COLO668 (cell line): ENCODE measurements at regions not wholly inside any gene's neighbourhood (a gene's known extent, or its start where the extent isn't known, plus 50 kb on each side); places are given as distances from the start of the nearest gene placed in this dataset.
"Not testable (repeated sequence)": the region's sequence is repeated elsewhere in the genome, so short reads cannot be mapped to it uniquely, and the experiment has no call there.

Experiments used
- DNase-seq: peaks from one replicate; lab custom pipeline; 2025; ENCODE audit not compliant: unreplicated experiment; lab: John Stamatoyannopoulos, UW

GRCh38 chr2:187206471-187206870 lies 241.6 kb downstream of the CALCRL start:
- no peak for DNase-seq

DNA sequence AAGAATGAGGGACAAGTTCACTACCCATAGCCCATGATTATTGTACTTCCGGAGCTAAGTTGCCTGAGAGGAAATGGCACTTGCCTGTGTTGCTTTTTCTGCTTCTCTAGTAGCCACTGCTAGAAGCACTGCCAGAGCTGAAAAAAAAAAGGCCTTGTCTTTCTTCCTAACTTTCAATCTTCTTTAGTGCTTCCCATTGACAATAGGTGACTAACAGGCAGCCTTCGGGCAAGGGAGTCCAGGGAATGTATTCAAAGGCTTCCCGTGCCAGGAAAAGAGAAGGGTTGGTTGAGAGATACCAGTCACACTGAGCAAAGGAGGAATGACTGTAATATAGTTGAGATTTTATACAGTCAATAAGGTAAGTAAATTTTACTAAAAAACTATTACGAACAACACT lies 242.0 kb downstream of the CALCRL start:
- no peak for DNase-seq

- DNase-seq = no peak
Observed at GRCh38 chr2:187198136-187198535, 249.9 kb downstream of the CALCRL start.

- no peak for DNase-seq
Observed at GRCh38 chr2:187194049-187194448, 254.0 kb downstream of the CALCRL start.

DNA sequence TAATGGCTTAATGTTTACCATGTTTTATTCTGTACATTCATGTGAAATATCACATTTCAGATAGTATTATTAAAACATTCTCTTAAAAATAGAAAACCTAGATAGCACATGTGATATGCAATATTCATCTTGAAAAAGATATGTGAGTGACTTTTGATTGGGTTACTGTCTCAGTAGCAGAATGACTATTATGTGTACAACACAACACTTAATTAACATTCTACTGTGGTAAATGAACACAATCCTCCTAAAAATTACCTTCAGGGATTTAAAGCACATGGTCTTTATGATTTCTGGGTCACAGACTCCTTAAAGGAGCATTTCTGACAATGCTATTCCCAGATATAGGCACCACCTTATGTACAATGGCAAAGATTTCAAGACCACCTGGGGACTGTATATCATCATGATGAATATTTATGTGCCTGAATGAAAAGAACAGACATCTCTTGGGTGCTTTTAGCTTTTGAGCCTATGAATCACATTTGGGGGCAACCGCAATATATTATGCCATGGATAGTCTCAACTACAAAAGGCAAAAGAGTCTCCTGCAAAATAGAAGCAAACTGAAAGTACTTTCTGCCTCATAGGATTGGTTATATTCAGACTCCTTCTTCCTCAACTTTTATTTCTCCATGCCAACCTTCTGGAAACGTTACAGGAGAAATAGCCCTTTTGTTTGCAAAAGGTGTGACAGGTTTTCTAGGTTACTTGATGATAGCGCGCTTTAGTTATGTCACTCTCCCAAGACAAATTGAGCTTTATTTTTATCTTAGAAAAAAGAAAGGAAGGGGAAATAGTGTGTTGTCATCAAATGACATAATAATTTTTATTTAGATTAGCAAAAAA lies 259.0 kb downstream of the CALCRL start:
- no peak for DNase-seq

DNA sequence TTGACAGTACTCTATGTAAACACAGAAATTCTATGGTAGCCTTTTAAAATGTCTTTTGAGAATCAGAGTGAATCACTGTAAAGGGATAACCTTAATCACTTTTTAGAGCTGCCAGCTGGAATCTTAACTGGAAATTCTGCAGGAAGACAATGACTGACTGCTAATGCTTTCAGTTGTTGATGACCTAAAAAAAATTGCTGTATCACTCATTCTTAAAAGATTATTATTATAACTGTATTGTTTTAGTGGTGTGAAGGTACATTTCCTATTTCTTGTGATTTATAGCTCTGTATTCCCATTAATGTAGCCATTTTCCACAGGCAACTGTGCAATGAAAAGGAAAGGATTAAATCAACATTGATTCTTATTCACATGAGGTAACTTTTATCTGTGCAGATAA lies 260.5 kb downstream of the CALCRL start:
- no peak for DNase-seq

DNA sequence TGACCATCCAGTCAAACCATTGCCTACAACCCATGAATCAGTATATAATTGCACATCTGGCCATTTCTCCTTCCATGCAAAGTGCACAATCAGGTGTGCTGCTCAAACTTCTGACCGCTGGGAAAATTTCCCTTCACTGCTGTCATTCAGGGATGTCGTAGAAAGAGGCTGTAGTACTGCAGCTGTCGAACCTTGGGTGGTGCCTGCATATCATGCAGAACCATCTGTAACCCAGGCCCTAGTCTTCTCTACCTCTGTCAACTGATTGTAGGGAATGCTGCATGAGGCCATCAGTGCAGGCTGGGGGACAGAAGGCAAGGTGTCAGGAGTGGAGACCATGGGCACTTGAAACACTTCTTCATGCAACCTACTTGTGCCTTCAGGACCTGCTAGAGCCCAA lies 267.5 kb downstream of the CALCRL start:
- no peak for DNase-seq

DNA sequence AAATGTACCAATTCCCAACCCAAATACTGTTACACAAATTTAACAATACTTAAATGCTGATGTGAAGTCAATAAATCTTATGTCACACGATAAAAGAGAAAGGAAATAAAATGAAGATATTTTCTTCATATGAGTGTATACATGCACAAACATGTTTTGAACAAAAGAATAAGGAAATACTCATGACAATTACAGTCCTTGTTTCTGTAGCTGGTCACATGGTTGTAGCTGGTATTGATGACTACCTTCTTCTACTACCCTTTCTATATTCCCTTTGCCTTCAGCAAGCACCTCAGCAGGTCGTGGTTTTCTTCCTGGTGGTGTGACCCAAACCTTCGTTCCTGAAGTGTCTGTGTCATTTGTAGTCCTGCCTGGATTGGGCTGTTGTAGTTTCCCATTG lies 269.2 kb downstream of the CALCRL start:
- DNase-seq = not testable (repeated sequence)

GRCh38 chr2:187177253-187177652 lies 270.8 kb downstream of the CALCRL start:
- no peak for DNase-seq

DNA sequence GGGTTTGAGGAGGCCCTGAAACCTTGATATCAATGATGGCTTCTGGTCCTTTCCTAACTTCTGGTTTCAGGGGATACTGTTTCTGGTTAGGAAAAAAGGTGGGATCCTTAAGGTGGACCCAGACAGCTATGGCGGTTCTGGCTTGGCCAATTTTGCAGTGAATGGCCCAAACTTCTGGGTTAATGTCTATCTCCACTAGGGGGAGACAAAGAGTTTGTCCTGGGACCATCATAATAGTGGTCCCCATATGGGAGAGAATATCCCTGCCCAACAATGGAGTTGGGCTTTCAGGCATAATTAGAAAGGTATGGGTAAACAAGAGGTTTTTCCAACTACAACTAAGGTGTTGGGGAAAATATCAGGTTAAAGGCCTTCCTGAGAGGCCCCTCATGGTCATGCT lies 273.5 kb downstream of the CALCRL start:
- no peak for DNase-seq

DNA sequence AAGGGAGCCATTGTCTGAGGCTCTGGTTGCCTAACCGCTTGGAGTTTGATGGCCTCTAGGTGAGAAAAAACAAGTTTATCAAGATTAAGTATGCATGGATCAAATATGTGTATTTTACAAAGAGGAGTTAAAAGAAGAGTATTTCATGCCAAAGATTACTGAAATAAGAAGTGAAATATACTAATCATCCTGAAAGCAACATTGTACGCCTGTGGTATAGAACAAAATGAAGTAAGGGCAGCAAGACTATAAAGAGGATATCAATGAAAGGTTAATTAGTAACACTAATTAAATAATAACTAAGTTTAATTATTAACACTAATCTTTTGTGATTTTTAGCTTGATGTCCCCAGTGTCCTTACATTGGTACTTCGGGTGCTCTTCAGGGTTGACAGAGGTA lies 276.7 kb downstream of the CALCRL start:
- DNase-seq = no peak

- DNase-seq = no peak
Observed at GRCh38 chr2:187169864-187170263, 278.2 kb downstream of the CALCRL start.

DNA sequence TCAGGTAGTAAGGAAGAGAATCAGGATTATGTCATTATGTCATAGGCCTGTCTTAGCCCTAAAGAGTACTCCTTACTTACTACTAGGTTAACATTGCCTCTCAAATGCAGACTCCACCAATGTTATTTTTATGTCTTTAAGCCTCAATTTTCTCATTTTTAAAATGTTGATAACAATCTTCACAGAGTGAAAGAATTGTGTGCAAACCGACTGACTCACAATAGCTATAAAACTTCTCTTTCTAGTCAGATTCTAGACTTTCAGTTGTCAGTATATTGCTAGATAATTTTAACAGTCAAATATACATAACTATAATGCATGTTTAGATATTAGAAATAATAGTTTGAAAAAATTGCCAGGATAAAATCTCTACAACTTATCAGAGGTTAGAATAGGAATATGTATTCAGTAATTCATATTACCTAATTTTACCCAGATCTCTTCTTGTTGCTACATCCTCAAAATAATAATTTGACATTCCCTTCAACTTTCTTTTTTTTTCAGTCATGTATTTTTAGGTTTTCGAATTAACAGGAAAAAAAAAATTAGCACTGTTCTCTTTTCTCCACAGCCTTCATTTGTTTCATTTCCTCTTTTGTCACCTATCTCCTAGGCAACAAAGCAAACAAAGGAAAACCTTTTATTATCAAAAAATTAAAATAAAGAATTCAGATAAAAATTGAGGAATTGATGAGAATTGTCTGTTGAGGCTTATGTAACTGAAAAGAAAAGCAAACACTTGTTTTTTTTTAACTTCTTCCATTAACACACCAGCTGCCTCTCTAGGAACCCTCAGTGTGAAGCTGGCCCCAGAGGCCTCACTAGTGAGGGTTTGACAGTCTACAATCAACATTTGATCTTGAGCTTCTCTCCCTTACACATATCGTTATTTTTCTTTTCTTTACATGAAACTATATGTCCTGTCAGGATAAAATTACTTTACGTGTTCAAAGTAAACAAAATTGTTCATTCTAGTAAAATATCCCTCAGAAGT lies 279.0 kb downstream of the CALCRL start:
- no peak for DNase-seq

DNA sequence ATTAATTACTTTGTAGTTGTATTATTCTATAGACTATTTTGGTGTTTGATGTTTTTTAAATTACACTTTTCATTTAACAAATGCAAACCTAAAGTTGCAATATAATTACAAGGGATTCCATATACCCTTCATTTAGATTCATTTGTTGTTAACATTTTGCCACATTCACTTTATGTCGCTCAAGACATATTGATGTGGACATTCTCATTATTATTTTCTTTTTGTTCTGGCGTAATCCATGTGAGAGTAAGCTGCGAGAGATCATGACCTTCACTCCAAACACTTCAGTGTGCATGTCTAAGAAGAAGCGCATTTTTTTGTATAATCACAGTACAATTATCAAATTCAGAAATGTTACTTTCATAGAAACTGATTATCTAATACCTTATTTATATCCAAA lies 280.6 kb downstream of the CALCRL start:
- no peak for DNase-seq

DNA sequence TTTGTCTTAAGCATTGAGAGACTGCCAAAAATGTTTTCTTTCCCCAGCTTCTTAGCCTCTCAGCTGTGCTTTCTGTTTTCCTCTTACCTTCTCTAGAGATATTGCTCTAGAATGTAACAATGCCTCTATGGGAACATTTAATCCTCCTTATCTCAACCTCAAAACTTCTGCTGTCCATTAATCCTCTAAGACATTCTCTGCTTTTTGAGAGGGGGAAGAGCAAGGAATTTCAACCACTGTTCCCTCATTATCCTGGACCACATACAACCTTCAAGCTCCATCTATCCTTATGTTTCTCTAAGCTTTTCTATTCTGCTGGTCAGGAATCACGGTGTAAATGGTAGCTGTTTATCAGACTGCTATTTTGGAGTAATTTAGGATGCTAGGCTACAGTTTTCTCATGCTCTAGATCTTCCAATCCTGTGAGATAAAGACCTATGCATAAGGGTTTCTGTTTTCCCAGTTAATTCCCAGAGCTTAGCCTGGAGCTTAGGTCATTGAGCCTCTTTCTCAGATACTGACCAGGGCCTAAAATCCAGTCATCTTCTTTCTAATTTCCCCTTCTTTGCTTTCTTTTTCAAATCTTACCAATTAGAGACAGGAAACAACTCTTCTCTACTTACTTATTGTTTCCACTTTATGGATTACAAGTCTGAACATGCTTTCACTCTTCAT lies 282.0 kb downstream of the CALCRL start:
- no peak for DNase-seq

GRCh38 chr2:187158452-187158851 lies 289.6 kb downstream of the CALCRL start:
- DNase-seq = no peak

DNA sequence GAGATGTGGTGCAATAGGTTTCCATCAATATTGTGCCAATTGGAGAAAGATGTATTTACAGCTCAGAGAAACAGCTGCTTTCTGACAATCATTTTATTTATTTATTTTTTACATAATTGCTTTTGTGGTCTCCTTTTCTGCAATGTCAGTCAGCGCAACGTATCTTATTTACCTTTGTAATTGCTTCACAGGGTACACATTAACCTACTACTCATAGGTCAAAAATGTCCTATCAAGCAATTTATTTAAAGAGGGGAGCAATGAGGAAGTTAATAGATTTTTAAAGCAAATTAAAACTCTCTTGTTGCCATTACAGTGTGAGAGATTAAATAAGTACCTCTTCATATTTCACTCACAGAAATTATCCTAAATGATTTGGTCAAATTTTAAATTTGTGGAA lies 291.0 kb downstream of the CALCRL start:
- DNase-seq = no peak

DNA sequence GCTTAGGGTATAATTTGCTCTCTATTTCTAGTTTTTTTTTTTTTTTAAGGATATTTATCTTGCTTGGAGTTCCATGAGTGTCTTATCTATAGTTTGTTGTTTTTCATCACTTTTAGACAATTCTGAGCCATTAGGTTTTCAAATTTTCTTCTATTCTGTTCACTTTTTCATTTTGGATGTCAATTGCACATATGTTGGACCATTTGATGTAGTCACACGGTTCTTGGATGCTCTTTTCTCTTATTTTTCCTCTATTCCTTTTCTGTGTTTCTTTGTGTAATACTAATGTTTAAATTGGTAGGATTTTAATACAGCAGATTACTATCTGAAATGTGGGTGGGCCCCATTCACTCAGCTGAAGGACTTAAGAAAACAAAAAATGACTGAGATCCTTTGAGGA lies 292.6 kb downstream of the CALCRL start:
- no peak for DNase-seq

DNA sequence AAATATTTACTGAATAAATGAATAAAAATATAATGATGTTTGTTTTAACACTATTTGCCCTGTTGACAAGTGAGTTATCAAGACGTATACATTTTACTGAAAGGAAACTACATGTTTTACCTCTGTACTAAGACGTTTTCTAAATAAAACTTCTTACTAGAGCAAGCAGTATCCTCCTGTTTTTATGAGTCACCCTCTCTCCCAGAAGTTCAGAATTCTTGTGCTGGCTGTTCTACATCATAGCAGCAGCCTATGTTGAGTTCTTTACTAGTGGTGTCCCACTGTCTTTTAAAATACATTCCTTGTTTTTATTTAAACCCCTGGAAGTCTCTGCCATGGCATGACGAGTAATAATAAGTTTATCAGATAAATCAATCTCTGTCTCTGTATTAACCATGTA lies 297.4 kb downstream of the CALCRL start:
- no peak for DNase-seq

- DNase-seq = no peak
Observed at GRCh38 chr2:187148059-187148714, 299.2 kb upstream of the ZSWIM2 start.

DNA sequence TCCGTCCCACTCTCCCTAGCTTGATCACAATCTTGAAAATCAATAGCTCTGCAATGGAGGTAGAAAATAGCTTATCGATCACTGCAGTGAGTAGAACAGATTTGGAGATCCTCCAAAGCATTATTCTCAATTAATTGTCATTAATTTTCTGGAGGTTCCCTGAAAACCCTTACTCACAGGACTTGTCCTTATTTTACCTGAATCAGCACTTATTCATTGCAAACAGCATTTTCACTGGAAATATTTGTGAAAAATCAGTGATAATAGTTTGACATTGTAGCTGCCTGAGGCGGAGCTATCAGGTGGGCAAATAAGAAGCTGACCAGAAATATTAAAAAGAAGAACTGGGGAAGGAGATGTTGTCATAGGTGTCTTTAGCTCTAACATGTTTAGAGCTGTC lies 294.6 kb upstream of the ZSWIM2 start:
- DNase-seq = no peak
